DOHH2 (cell line): ENCODE measurements at regions not wholly inside any gene's neighbourhood (a gene's known extent, or its start where the extent isn't known, plus 50 kb on each side); places are given as distances from the start of the nearest gene placed in this dataset.

Source experiments
- CTCF ChIP-seq: fragments of 200-600 bp; sonication (generic); IDR thresholded peaks from one replicate; pipeline ENCODE4 v1.5.1; 2014; ENCODE audit warnings: antibody characterized with exemption, mild to moderate bottlenecking, low read depth, low read length; ENCODE audit not compliant: poor library complexity, severe bottlenecking
- EZH2phosphoT487 ChIP-seq: fragments of 200-600 bp; sonication (generic); IDR thresholded peaks from 2 replicates; pipeline ENCODE4 v1.6.1; 2017; ENCODE audit warnings: borderline replicate concordance, mild to moderate bottlenecking, antibody characterized with exemption, low read length, moderate library complexity, mixed read lengths

- TF ChIP-seq CTCF (no peak), EZH2phosphoT487 (no peak)
Measured at GRCh38 chr14:65798216-65798615, 385.7 kb downstream of the FUT8 start.
